K562 (cell line): ENCODE measurements at regions not wholly inside any gene's neighbourhood (a gene's known extent, or its start where the extent isn't known, plus 50 kb on each side); places are given as distances from the start of the nearest gene placed in this dataset.

Source experiments
- BACH1 ChIP-seq: fragments of 200-800 bp; sonication (Bioruptor generic); IDR thresholded peaks from 2 replicates; pipeline ENCODE4 v1.6.1; 2016; ENCODE audit warnings: missing genetic modification characterization, missing compliant biosample characterization
- CHD2 ChIP-seq: IDR thresholded peaks from 2 replicates; pipeline ENCODE4 v1.6.1; 2011; ENCODE audit warnings: low read depth, low read length
- CTCF ChIP-seq, 3 experiments: IDR thresholded peaks in 2 of 3; conservative IDR thresholded peaks in 1 of 3; 2 replicates each; pipeline ENCODE4 v1.5.1; 2011 to 2012; ENCODE audit warnings: low read length in 3 of 3, mild to moderate bottlenecking in 3 of 3, control low read depth in 2 of 3, improper control_type of control experiment in 1 of 3, inconsistent platforms in 1 of 3, low read depth in 1 of 3, mixed read lengths in 1 of 3, moderate library complexity in 1 of 3; ENCODE audit not compliant: insufficient read depth in 2 of 3
- HSF4 ChIP-seq: fragments of 250-450 bp; sonication (Bioruptor Pico); IDR thresholded peaks from 2 replicates; pipeline ENCODE4 v2.1.2; 2022; ENCODE audit warnings: mild to moderate bottlenecking, moderate library complexity, borderline replicate concordance
- JUNB ChIP-seq: fragments of 450-650 bp; formaldehyde crosslinking; conservative IDR thresholded peaks from 2 replicates; pipeline ENCODE4 v1.4.0; 2020; ENCODE audit warnings: mild to moderate bottlenecking
- NFYB ChIP-seq: IDR thresholded peaks from 2 replicates; pipeline ENCODE4 v1.6.1; 2011; ENCODE audit warnings: mild to moderate bottlenecking, moderate library complexity; ENCODE audit not compliant: insufficient read length; ENCODE audit errors: extremely low read depth
- POLR2A ChIP-seq: fragments of 450-650 bp; conservative IDR thresholded peaks from 2 replicates; pipeline ENCODE4 v1.6.1; 2016
- RAD21 ChIP-seq, 2 experiments: fragments of 250-450 bp in 1 of 2; fragments of 450-650 bp in 1 of 2; sonication (Bioruptor Pico) in 1 of 2; formaldehyde crosslinking in 1 of 2; IDR thresholded peaks in 1 of 2; conservative IDR thresholded peaks in 1 of 2; 2 replicates each; pipeline versions ENCODE4 v1.4.0 to v1.8.0; 2020 to 2022; ENCODE audit warnings: mild to moderate bottlenecking in 2 of 2, moderate library complexity in 1 of 2
- ZNF274 ChIP-seq: IDR thresholded peaks from 2 replicates; pipeline ENCODE4 v1.6.1; 2011; ENCODE audit warnings: low read depth, mild to moderate bottlenecking, low read length, moderate library complexity, borderline replicate concordance
- ZNF592 ChIP-seq: fragments of 450-650 bp; IDR thresholded peaks from 2 replicates; pipeline ENCODE4 v1.6.1; 2017; ENCODE audit warnings: antibody characterized with exemption, mild to moderate bottlenecking
- ZNF668 ChIP-seq: fragments of 250-450 bp; sonication (Bioruptor Pico); IDR thresholded peaks from 2 replicates; pipeline ENCODE4 v1.8.0; 2022; ENCODE audit warnings: mild to moderate bottlenecking, inconsistent platforms
- ZNF785 ChIP-seq: fragments of 250-450 bp; sonication (Bioruptor Pico); IDR thresholded peaks from 2 replicates; pipeline ENCODE4 v1.4.0; 2020; ENCODE audit warnings: mild to moderate bottlenecking
- TF ChIP-seq, protein P1 (sequence below): fragments of 250-450 bp; sonication (Bioruptor Pico); IDR thresholded peaks from 2 replicates; pipeline ENCODE4 v1.4.0; 2020; ENCODE audit warnings: mild to moderate bottlenecking, moderate library complexity

DNA sequence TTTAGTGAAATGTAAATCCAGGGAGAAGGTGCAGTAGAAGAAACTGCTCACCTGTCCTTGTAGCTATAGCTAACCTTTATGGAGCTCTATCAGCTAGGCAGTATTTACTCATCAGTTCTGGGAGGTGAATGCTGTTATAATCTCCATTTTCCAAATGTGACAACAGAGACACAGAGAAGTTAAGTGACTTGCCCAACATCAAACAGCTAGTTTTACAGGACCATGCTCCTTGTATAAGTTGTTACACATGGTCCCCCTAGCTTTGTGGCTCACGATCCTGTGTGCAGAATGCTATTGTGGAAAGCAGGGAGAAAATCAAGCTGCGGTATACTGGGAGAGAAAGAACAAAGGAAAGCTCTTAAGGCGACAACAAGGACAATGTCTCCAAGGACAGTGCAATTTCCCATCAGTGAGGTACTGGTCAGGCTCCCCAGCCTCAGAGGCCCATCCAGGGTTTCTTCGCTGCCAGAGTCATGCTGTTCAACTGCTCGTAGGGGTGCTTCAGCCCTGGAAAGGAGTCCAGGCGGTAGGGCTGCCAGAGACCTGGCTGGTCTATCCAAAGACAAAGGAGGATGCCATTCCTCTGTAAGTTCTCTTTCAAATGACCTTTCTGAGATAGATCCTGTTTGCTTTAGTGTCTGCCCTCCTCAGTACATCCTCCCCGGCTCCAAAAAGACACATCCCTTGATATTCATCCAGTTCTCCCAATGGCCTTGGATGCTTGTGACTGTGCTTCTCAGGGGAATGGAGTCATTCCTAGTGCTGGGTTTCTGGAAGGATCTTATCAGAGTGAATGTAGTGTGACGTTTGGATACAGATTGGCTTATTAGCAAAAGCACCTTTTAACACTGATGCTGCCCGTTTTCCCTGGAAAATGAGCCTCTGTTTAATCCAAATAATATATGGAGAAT lies 95.5 kb downstream of the ARF6 start:
- TF ChIP-seq ZNF785 (no peak), ZNF274 (no peak), CTCF (IDR thresholded peaks at IDR 0.05 in 2 of 3, conservative IDR thresholded peaks at IDR 0.05 in 1 of 3; ENCODE audit: insufficient read depth in 2 of 3, low read depth in 1 of 3, low read length in 3 of 3) (no peak), CHD2 (no peak), JUNB (CRISPR knock-in tag) (no peak), HSF4 (CRISPR knock-in tag) (no peak), POLR2A (no peak), BACH1 (no peak), RAD21 (CRISPR knock-in tag; conservative IDR thresholded peaks at IDR 0.05 in 1 of 2, IDR thresholded peaks at IDR 0.05 in 1 of 2) (no peak), NFYB (no peak), ZNF668 (CRISPR knock-in tag) (no peak), ZNF592 (no peak)
- TF ChIP-seq, protein P1, sequence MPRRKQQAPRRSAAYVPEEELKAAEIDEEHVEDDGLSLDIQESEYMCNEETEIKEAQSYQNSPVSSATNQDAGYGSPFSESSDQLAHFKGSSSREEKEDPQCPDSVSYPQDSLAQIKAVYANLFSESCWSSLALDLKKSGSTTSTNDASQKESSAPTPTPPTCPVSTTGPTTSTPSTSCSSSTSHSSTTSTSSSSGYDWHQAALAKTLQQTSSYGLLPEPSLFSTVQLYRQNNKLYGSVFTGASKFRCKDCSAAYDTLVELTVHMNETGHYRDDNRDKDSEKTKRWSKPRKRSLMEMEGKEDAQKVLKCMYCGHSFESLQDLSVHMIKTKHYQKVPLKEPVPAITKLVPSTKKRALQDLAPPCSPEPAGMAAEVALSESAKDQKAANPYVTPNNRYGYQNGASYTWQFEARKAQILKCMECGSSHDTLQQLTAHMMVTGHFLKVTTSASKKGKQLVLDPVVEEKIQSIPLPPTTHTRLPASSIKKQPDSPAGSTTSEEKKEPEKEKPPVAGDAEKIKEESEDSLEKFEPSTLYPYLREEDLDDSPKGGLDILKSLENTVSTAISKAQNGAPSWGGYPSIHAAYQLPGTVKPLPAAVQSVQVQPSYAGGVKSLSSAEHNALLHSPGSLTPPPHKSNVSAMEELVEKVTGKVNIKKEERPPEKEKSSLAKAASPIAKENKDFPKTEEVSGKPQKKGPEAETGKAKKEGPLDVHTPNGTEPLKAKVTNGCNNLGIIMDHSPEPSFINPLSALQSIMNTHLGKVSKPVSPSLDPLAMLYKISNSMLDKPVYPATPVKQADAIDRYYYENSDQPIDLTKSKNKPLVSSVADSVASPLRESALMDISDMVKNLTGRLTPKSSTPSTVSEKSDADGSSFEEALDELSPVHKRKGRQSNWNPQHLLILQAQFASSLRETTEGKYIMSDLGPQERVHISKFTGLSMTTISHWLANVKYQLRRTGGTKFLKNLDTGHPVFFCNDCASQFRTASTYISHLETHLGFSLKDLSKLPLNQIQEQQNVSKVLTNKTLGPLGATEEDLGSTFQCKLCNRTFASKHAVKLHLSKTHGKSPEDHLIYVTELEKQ (CRISPR knock-in tag), result no peak
